ENCODE measurements at regions not wholly inside any gene's neighbourhood (a gene's known extent, or its start where the extent isn't known, plus 50 kb on each side); places are given as distances from the start of the nearest gene placed in this dataset.

- Histone ChIP-seq H3K56ac (ENCODE audit: extremely low read depth, insufficient read depth, low read length) (no peak overlapping the region), H3K4me1 (ENCODE audit: control insufficient read depth, insufficient read depth, low read length) (no peaks in the 10 kb centered on the region), H4K5ac (ENCODE audit: low read depth, low read length) (no peak overlapping the region), H3K4me2 (ENCODE audit: low read depth, low read length) (no peak overlapping the region), H3K9ac (ENCODE audit: low read depth, low read length) (no peak overlapping the region), H3K23ac (ENCODE audit: low read depth, low read length) (no peak overlapping the region), H3K9me3 (ENCODE audit: control insufficient read depth, insufficient read depth, low read length) (0 out of 2 replicates have a peak, but pooled peaks cover 2% of the 10 kb centered on the region), H4K20me1 (ENCODE audit: insufficient read depth, low read length) (no peaks in the 10 kb centered on the region), H3K18ac (ENCODE audit: low read depth, low read length) (no peak overlapping the region), H2BK5ac (ENCODE audit: low read depth, low read length, poor library complexity, severe bottlenecking) (no peak overlapping the region), H4K8ac (ENCODE audit: low read depth in 2 of 2, low read length in 2 of 2) (no peak overlapping the region), H2AFZ (replicated peaks; ENCODE audit: low read length, poor library complexity) (no peak overlapping the region), H2AK5ac (ENCODE audit: low read depth, low read length) (no peak overlapping the region), H2BK20ac (ENCODE audit: low read depth, low read length) (no peak overlapping the region), H3K27ac (ENCODE audit: insufficient read depth, low read length) (no peak overlapping the region), H3K14ac (replicated peaks; ENCODE audit: low read depth, low read length) (no peak overlapping the region), H3K4ac (ENCODE audit: low read depth, low read length) (no peak overlapping the region), H2BK15ac (ENCODE audit: low read depth, low read length) (no peak overlapping the region), H2AK9ac (replicated peaks; ENCODE audit: low read depth, low read length, poor library complexity) (no peak overlapping the region), H3K9me1 (ENCODE audit: insufficient read depth, low read length) (no peaks in the 10 kb centered on the region), H3K79me1 (ENCODE audit: low read depth in 1 of 2, low read length in 2 of 2) (no peaks in the 10 kb centered on the region), H4K91ac (ENCODE audit: insufficient read depth, low read depth, low read length) (no peak overlapping the region), H2BK120ac (ENCODE audit: low read depth, low read length) (no peak overlapping the region), H3K27me3 (ENCODE audit: control insufficient read depth, insufficient read depth, low read length) (no peaks in the 10 kb centered on the region; the same call in 1 of the 2 replicates), H3K4me3 (ENCODE audit: insufficient read depth, low read depth, low read length) (no peak overlapping the region), H3K36me3 (ENCODE audit: control insufficient read depth, insufficient read depth, low read length) (no peaks in the 10 kb centered on the region)
- ATAC-seq (ENCODE audit: low read depth) (no peak), DNase-seq (no peak)
- WGBS, 2 experiments (ENCODE audit: extremely low coverage in 2 of 2, insufficient read length in 1 of 2), result no CpG with 5 or more reads among the region's 7 CpGs
- CTCF ChIA-PET, result no interaction called here
- intact Hi-C loops (cut with micrococcal nuclease), result no loop called here
- dilution Hi-C loops (cut with HindIII; ENCODE audit: low sequenced_read_pairs, unreplicated experiment), result no loop called here
- in situ Hi-C loops (cut with MboI; ENCODE audit: low sequenced_read_pairs), result no loop called here
- POLR2A ChIA-PET (ENCODE audit: unreplicated experiment), result no interaction called here
- no TSS peak for BruUV-seq (replicated peaks)
- TF ChIP-seq NFE2L2 (IDR thresholded peaks at IDR 0.05; ENCODE audit: low read depth, low read length) (no peak), BHLHE40 (IDR thresholded peaks at IDR 0.05; ENCODE audit: low read depth, low read length) (no peak), RCOR1 (IDR thresholded peaks at IDR 0.05; ENCODE audit: insufficient replicate concordance, low read length) (no peak), SMC3 (IDR thresholded peaks at IDR 0.05; ENCODE audit: low read depth, low read length) (no peak), MAZ (IDR thresholded peaks at IDR 0.05; ENCODE audit: borderline replicate concordance, low read depth, low read length) (no peak), CTCF (conservative IDR thresholded peaks at IDR 0.05; ENCODE audit: low read depth, low read length) (no peak), POLR2A (IDR thresholded peaks at IDR 0.05; ENCODE audit: low read depth, low read length) (no peak), MXI1 (IDR thresholded peaks at IDR 0.05; ENCODE audit: borderline replicate concordance, low read depth, low read length) (no peak), MAFK (IDR thresholded peaks at IDR 0.05; ENCODE audit: low read depth, low read length) (no peak), RAD21 (IDR thresholded peaks at IDR 0.05; ENCODE audit: low read length) (no peak), CEBPB (IDR thresholded peaks at IDR 0.05; ENCODE audit: low read depth, low read length) (no peak), RFX5 (IDR thresholded peaks at IDR 0.05; ENCODE audit: low read depth, low read length) (no peak), CHD1 (IDR thresholded peaks at IDR 0.05; ENCODE audit: low read depth, low read length) (no peak), FOS (IDR thresholded peaks at IDR 0.05; ENCODE audit: low read depth, low read length) (no peak), ELK1 (IDR thresholded peaks at IDR 0.05; ENCODE audit: borderline replicate concordance, low read depth, low read length) (no peak)
- TF ChIP-seq, protein P1, sequence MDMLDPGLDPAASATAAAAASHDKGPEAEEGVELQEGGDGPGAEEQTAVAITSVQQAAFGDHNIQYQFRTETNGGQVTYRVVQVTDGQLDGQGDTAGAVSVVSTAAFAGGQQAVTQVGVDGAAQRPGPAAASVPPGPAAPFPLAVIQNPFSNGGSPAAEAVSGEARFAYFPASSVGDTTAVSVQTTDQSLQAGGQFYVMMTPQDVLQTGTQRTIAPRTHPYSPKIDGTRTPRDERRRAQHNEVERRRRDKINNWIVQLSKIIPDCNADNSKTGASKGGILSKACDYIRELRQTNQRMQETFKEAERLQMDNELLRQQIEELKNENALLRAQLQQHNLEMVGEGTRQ (IDR thresholded peaks at IDR 0.05; ENCODE audit: low read depth, low read length), result no peak
Observed at GRCh38 chrX:2572740-2573139, 72.0 kb upstream of the DHRSX start.
